Lung microvascular endothelial cell (primary cell): ENCODE measurements at regions not wholly inside any gene's neighbourhood (a gene's known extent, or its start where the extent isn't known, plus 50 kb on each side); places are given as distances from the start of the nearest gene placed in this dataset.

Experiments used
- DNase-seq, 2 donors: peaks; one replicate each; pipeline versions ENCODE4 v3.0.0 to v3.0.0-alpha.2; 2010; ENCODE audit warnings: low read depth in 2 of 2

DNA sequence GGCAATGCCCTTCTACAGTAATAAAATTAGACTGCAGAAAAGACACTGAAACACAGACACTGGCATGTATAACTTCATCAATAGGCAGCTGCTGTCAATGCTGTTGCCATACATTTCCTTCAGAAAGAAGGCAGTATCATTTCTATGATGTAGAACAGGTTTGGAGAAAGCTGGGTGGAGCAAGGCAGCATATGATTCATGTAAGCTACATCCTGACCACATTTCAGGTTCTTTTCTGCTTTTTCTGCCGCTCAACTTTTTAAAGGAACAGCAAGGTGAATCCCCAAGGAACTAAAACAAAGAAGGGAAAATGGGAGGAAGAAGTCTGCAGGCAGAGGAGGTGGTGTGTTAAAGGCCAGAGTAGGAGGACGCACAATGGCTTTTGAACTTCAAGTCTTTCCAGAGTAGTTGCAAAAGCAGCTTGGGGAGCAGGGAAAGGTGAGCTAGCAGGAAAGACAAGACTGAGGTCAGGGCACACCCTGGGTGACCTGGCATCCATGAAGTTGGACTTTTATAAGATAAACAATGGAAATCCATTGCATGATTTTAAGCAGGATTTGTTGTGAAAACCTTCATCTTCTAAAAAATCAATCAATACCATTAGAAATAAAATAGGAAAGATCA lies 142.1 kb downstream of the MED10 start:
- DNase-seq: no peak

DNA sequence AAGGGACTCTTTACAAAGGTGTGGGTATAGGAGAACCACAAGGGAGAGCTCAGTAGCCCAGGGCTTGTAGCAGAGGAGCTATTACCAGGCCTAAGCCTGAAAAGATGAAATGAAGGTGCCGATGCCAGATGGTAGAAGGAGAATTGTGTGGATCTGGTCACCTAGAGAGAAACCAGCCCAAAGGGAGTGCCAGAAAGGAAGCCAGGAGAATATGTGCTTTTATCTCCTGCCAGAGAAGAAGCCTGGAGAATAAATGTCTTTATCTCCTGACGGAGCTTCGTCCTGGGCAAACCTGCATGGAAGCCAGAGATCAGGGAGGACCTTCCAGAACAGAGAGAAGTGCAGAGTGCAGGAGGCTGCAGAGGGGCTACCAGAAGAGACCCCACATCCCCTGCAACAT lies 142.6 kb downstream of the MED10 start:
- DNase-seq: no peak

DNA sequence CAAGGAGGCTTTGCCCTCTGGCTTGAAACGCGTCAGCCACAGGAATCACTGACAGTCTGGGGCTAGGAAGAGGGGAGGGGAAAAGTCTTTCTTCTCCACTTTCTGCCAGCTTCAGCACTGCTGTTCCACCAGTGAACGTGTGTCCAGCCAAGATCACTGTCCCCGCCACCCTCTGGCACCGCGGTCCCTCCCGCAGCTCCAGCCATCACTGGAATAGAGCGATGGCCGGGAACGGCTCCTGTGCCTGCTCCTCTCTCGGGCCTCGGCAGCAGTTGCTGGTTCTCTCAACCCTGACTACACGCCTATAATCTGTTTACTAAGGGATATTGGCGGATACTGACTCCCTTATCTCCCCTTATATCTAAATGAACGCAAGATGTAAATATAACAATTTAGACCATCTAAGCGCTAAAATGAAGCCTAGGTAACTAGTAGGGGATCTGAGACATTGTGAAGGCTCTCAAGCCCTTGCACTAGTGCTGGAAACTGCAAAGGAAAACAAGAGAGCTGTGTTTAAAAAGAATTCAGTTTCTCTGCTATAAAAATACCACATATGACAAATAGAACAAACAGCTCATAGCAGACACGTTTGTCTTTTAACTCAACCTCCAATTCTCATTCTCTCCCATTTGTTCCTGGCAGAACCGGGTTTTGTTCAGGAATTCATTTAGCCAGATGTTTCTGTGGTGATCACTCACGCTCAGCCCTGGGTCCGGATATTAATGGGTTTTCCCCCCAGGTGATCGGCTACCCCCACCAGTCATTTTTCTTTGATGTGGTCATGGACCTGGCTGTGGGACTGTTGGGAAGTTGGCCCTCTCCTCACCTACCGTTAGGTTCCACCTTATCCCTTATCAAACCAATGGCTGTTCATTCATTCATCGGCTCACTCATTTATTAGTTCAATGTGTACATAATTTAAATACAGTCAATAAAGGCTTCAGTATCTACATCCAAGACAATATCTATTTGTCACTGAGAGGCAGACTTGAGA lies 149.8 kb downstream of the MED10 start:
- DNase-seq: no peak

DNA sequence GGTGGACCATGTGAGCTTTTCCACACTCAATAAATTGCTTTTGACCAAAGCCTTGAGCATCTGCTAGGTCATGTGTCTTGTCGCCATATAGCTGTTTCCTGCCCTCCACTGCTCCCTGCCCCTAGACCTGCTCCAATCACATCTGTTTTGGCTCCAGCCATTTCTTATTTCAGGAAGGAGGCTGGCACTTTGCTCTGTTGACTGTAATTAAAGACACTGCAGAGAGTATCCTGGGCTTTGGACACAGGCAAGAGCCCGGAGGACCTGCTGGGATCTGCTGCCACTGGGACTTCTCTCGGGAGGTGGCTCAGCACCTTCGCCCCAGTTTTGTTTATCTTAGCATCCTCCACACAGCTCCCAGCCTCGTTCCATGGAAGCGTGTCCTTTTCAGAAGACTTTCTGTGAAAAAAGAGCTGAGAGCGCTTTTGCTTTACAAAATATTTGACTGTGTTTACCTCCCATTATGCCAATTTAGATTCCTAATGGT lies 153.2 kb downstream of the MED10 start:
- no peak for DNase-seq

DNA sequence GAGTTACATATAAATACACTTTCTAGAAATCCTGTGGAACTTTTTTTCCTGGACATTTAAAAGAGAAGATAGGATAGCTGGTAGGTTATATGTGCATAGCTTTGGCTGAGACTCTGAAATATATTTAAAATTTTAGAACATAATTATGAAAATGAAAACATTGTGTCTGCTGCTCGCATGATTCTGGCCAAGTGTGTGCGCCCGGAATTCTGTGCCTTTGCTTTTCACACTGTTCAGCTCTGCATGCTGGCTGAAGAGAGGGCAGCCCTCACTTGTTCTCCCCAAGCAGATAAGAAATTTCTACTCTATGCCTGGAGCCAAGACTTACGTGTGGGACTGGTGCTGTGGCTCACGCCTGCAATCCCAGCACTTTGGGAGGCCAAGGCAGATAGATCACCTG lies 153.9 kb downstream of the MED10 start:
- no peak for DNase-seq

DNA sequence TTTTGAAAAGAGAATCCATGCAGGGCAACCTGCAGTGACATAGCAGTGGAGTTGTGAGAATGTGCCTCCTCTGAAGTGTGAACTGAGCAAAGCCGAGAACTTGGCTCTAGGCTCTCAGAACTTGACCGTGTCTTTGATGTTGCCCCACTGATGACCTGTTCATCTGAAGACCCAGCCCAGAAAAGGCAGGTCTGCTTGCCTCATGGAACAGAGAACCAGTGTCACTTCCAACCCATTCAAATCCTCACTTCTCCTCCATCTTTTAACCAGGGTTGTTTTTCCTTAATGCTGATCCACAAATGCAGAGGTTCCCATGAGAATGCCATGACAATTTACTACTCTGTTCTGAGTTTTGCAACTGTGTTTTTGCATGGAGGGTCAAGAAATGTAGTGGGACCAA lies 155.4 kb downstream of the MED10 start:
- DNase-seq: no peak

DNA sequence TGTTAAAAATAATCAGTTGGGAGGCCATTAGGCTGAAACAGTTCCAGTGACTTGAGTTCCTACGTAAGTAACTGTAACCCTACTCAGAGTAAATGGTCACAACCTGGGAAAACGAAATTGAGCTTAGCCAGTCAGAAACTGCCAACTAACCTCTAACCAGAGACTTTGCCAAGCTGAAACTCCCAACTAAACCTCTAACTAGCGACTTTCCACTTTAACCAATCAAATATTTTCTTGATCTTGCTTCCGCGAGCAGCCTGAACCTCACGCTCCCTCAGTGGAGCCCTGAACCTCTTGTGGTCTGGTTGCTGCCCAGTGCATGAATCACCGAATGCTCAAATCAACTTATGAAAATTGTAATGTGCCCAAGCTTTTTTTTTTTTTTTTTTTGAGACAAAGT lies 156.2 kb downstream of the MED10 start:
- DNase-seq: no peak

DNA sequence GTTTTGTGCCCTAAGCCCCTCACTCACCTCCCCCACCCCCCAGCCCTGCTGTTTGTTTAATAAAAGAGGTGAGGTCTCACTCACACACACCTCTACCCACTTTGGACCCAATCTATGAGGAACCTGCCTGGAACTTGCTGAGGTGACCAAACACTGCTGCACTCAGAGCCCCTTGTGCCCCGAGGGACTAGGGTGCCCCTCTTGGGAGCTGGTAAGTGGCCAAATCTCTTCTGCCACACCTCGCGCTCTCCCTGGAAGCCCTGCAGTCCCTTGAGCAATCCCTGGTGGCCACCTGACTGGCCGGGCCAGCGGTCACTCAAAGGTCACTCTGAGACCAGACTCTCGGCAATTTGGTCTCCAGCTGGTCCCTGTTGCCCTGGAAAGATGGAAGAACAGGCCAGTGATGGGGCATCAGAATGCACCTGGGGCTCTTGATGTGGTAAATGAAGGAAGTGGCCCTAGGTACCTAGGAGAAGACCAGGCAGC lies 157.2 kb downstream of the MED10 start:
- DNase-seq: no peak

DNA sequence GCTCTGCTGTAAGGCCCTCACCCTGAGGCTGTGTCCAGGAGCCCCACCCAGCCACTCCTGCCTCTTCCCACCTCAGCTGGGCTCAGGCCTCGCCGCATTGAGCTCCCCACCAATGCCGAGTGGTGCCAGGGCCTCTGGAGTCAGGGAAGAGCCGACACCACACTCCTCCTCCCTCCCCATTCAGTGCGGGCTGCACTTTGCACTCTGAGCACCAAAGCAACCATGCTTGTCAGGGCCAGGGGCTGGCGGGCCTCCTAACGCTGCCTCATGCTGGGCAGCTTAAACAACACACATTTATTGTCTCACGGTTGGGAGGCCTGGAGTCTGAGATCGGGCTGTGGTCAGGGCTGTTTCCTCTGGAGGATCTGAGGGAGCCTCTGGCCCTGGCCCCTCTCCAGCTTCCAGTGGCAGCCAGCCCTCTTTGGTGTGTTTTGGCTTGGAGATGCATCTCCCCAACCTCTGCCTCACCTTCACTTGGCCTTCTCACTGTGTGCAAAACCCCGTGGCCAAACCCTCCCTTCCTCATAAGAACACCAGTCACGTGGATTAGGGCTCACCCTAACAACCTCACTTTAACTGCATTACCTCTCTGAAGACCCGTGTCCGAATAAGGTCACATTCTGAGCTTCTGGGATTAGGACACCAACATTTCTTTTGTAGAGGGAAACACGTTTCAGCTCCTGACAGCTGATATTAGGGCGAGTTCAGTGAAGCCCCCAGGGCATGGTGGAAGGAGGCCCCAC lies 157.8 kb downstream of the MED10 start:
- no peak for DNase-seq

DNA sequence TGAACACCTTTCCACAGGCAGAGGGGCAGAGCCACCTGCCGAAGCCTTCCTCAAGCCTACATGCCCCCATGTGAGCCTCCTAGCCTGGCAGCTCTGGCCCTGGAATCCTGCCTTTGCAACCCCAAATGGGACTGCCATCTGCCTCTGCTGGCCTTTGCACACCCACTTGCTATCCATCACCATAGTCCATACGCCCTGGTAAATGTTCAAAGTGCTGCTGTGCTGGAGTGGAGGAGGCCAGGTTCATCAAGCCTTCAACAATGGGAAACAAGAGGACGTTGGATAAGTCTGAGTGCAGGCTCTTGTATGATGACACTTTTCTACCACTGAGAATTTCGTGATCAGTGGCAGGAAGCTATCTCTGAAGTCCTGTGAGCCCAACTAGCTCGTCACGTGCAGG lies 159.8 kb downstream of the MED10 start:
- no peak for DNase-seq

DNA sequence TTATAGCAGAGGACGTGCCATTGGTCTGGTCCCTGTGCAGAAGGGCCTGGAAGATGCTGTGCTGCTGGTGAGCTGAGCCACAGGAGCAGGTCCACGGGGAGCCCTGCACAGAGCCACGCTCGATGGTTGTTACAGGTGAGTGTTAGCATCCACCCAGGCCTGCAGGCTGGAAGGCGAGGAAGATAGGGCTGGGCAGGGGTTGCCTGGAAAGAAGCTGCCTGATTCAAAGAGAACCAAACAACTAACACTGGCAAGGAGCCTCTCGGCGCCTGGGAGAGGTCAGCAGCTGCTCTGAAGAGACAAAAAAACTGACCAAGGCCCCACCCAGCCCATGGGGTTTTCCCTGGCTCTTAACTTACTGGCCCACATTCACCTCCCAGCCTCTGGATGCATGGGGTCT lies 160.2 kb downstream of the MED10 start:
- no peak for DNase-seq

DNA sequence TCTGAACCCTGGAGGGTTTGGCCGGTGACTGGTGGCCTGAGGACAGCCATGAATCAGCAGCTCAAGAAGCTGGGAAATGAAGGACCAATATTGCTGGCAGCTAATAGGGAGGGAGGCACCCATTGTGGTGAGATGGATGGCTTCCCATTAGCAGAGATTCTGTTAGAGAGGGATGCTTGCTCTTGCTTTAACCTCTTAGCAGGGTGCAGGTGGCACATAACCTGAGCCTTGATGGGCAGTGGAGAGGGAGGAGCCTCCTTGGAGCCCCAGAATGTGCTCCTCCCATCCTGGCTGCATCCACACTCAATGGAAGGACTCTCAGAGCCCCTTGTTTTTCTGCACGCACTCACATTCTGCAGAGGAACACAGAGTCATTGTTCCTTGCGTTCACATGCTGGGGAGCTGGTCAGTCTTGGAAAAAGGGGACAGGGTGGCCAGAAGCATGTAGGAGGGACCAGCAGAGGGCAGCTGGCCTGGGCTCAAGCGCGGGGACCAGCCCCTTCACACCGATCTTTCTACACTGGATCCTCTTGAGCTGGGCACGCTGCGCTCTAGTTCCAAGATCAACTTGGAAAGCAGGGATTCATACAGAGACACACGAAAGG lies 161.8 kb downstream of the MED10 start:
- DNase-seq: no peak

DNA sequence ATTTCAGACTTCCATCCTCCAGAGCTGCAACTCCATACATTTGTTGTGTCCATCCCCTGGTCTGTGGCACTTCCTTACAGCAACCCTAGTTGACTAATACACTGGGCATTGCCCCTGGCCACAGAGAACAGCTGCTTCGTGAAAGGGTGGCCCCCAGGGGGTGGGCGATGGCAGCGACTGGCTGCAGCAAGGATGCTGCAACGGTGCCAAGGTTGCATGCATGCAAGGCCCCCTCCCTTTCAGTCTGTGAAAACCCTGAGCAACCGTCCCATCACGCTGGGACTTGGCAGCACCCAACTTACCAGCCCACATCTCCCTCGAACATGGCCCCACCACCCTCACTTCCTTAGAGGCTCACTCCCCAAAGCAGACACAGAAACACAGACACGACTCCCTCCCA lies 162.5 kb downstream of the MED10 start:
- no peak for DNase-seq

DNA sequence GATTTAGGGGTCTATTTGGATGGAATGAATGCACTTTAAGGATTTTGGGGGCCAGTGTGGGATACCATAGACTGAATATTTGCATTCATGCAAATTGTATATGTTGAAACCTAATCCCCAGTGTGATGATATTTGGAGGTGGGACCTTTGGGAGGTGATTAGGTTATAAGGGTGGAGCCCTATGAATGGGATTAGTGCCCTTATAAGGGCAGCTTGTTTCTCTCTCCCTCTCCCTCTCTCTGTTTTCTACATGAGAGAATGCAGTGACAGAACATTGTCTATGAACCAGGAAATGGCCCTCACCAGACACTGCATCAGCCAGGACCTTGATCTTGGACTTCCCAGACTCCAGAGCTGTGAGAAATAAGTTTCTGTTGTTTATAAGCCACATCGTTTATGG lies 166.1 kb downstream of the MED10 start:
- no peak for DNase-seq

DNA sequence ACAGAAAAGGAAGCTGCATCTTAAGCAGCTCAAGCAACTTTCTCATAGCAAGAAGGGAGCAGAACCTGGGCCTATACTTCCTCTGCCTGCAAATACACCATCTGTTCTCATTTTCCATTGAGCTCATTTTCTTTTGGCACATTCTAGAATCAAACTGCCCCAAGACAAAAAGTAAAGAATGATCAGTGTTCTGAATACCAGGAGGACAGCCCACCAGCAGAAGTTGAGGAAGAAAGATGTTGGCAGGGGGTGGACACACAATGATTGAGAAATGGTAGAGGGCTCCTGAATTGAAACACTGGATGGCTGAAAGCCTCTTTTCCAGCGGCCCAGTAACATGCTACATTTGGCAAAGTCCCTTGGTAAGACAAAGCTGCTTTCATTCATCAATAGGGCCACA lies 171.8 kb downstream of the MED10 start:
- no peak for DNase-seq

DNA sequence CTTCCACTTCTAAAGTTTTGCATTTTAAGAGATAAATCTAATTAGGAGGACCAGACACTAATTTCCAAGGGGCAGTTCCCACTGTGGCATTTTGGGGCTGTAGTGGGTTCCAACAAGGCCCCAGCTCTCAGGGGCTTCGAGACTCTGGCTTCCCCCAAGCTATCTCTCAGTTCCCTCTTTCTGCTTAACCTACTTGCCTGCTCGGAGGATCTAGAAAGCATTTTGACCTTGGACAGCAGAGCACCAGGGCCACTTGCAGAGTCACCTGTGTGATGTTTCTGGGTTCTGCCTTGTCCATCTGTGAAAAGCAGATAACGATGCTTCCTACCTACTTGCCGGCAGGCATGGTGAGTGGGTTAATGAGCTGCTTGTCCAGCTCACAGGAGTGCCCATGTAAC lies 175.4 kb downstream of the MED10 start:
- DNase-seq: no peak

DNA sequence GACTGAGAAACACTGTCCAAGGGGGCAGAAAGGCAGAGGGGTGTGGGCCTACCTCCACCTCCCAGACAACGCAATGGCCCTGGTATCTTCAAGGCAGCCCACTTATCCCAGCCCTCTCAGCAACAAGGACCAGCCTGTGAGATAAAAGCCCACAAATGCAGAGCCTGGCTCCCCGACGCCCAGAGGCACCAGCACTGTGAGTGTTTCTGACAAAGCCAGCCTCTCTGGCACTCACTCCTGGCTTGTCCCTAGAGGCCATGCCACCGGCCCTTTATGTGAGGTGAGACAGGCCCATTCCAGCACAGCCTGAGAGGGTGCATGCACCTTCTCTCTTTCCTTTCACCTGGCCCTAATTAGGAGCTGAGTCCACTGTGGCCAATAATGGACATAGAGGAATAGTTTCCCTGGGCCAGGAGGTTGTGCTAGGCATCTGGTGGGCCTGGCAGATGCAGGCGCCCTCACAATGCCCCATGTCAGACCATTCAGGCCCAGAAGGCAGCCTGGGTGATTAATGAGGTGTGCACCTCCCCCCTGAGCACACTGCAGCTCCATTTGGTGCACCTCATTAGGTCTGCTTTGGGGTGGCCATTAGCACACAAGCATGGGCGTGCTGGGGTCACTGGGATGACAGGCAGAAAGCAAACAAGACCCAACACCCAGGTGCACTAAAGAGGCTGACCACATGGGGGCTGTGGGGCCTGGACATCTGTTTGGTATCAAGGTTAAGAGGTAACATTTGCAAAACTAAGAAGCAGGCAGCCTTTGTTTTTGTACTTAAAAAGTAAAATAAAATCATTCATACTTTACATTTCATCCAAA lies 176.0 kb downstream of the MED10 start:
- DNase-seq: no peak

DNA sequence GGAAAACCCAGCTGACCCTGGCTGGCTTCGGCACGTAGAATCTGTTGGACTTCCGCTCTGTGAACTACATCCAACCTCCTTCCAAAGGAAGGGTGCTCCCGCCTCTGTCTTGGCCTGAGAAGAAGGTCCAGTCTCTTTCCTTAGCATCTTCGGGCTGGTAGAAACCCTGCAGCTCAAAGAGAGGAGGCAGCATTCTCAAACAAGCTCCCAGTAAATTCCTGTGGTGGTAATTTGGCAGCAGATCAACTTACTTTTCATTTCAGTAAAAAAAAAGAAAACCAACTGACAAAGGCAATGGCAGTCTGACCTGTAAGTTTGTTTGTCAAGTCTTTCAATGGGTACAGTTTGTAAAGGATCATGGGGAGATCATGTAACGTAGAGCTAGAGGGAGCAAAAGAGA lies 176.7 kb downstream of the MED10 start:
- no peak for DNase-seq

DNA sequence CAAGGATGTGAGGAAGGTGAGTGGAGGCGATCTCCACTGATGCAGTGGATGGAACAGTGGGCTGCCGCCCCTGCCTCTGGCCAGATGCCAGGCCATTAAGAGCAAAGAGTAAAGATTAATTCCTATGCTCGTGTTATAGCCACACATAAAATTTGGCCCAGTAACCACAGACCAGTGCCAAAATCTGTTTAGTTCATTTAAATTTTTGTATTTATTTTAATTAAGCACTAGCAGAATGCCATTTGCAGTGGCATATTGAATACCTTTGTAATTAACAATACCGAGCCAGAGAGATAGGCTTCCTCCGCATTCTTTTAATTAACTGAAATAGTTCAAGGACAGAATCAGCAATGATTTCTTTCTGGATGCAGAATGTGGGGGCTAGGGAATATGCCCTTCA lies 179.8 kb downstream of the MED10 start:
- DNase-seq: no peak

DNA sequence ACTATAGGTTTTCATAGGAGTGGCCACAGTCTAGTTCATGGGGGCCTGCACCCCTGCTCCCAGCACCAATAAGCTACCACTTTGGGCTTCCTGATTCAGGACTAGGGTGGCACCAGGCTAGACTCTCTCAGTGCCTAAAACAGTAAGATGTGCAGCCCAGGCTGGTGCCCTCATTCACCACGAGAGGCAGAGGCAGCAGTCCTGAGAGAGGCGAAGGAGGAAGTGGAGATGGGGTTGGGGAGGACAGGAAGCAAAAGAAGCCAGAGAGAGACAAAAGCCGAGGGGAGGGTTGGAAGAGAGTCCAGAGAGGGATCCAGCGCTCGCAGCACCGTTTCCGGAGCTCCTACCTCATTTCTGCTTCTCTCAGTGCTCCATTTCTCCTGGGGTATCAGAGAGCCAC lies 180.9 kb downstream of the MED10 start:
- DNase-seq: no peak
